H1 (cell line): ENCODE measurements at regions not wholly inside any gene's neighbourhood (a gene's known extent, or its start where the extent isn't known, plus 50 kb on each side); places are given as distances from the start of the nearest gene placed in this dataset.

Experiments used
- CTCF ChIA-PET: fragments of 300-600 bp; sonication (Branson Sonifier 250); formaldehyde crosslinking; loops from one replicate; lab custom pipeline; 2021; ENCODE audit not compliant: partially characterized antibody; lab: Charles Lee
- POLR2A ChIA-PET: fragments of 300-600 bp; sonication (Branson Sonifier 250); formaldehyde crosslinking; loops from one replicate; lab custom pipeline; 2021; ENCODE audit warnings: inconsistent platforms; ENCODE audit not compliant: partially characterized antibody; lab: Charles Lee
- DNase-seq, 2 experiments: peaks; one replicate each; pipeline versions ENCODE4 v3.0.0 to v3.0.0-alpha.2; 2010 to 2022; ENCODE audit warnings: low spot score in 2 of 2, low read depth in 1 of 2, mixed read lengths in 1 of 2
- FAIRE-seq: peaks from 2 replicates; lab custom pipeline; 2011; peaks lifted over from hg19 to GRCh38; lab: Jason Lieb, UNC
- H2AFZ ChIP-seq: 2 replicates; pipeline ENCODE4 v1.8.1; 2012; ENCODE audit warnings: low read length, inconsistent platforms
- H2AK5ac ChIP-seq: 2 replicates; pipeline ENCODE4 v1.6.1; 2013; ENCODE audit warnings: low read depth, low read length
- H2BK120ac ChIP-seq: replicated peaks from 2 replicates; pipeline ENCODE3; 2013; ENCODE audit warnings: low read depth, low read length, inconsistent platforms
- H2BK12ac ChIP-seq: 2 replicates; pipeline ENCODE4 v1.6.1; 2013; ENCODE audit warnings: low read depth, low read length
- H2BK15ac ChIP-seq: 2 replicates; pipeline ENCODE4 v1.6.1; 2013; ENCODE audit warnings: low read length
- H2BK20ac ChIP-seq: 2 replicates; pipeline ENCODE4 v1.6.1; 2013; ENCODE audit warnings: low read length
- H2BK5ac ChIP-seq: 2 replicates; pipeline ENCODE4 v1.6.1; 2013; ENCODE audit warnings: low read depth, low read length
- H3K14ac ChIP-seq: 2 replicates; pipeline ENCODE4 v1.6.1; 2013; ENCODE audit warnings: inconsistent platforms; ENCODE audit not compliant: insufficient read length
- H3K18ac ChIP-seq: 2 replicates; pipeline ENCODE4 v1.6.1; 2013; ENCODE audit warnings: low read length; ENCODE audit errors: extremely low read depth
- H3K23ac ChIP-seq: 2 replicates; pipeline ENCODE4 v1.6.1; 2013; ENCODE audit warnings: inconsistent platforms; ENCODE audit not compliant: insufficient read length
- H3K23me2 ChIP-seq: 2 replicates; pipeline ENCODE4 v1.6.1; 2013; ENCODE audit warnings: low read depth, low read length
- H3K27ac ChIP-seq: 2 replicates; pipeline ENCODE4 v1.6.1; 2011; ENCODE audit warnings: low read depth, low read length, inconsistent platforms
- H3K27me3 ChIP-seq, 4 experiments: replicated peaks in 1 of 4; 1 replicate in 1 of 4; 2 replicates in 3 of 4; pipeline versions ENCODE4 v1.6.1 to v1.8.1; 2011 to 2013; ENCODE audit warnings: low read length in 3 of 4, mild to moderate bottlenecking in 3 of 4, inconsistent platforms in 2 of 4, mixed read lengths in 2 of 4, moderate library complexity in 1 of 4; ENCODE audit not compliant: control insufficient read depth in 3 of 4, insufficient read depth in 3 of 4; ENCODE audit errors: extremely low read depth in 1 of 4
- H3K36me3 ChIP-seq, 4 experiments: 2 replicates each; pipeline versions ENCODE4 v1.6.1 to v1.8.1; 2011 to 2013; ENCODE audit warnings: mild to moderate bottlenecking in 4 of 4, low read length in 3 of 4, moderate library complexity in 2 of 4, control low read depth in 1 of 4, inconsistent platforms in 1 of 4; ENCODE audit not compliant: insufficient read depth in 4 of 4, control insufficient read depth in 2 of 4
- H3K4ac ChIP-seq: replicated peaks from 2 replicates; pipeline ENCODE3; 2013; ENCODE audit warnings: low read length, low read depth, mixed read lengths, inconsistent platforms; ENCODE audit not compliant: insufficient read length
- H3K4me1 ChIP-seq, 4 experiments: replicated peaks in 1 of 4; 1 replicate in 1 of 4; 2 replicates in 3 of 4; pipeline versions ENCODE4 v1.6.1 to v1.8.1; 2011 to 2013; ENCODE audit warnings: low read length in 3 of 4, inconsistent platforms in 2 of 4, mixed read lengths in 1 of 4; ENCODE audit not compliant: insufficient read depth in 4 of 4, control insufficient read depth in 3 of 4
- H3K4me2 ChIP-seq, 2 experiments: 2 replicates each; pipeline versions ENCODE4 v1.6.1 to v1.8.1; 2011 to 2013; ENCODE audit warnings: low read depth in 2 of 2, low read length in 2 of 2, control low read depth in 1 of 2, inconsistent platforms in 1 of 2, mild to moderate bottlenecking in 1 of 2; ENCODE audit not compliant: insufficient read depth in 1 of 2
- H3K4me3 ChIP-seq, 4 experiments: fragments of 200-600, 300-600 bp in 1 of 4; sonication (generic), shearing (Covaris generic), sonication (Bioruptor Twin) in 1 of 4; 2 replicates each; pipeline versions ENCODE4 v1.5.1 to v1.8.1; 2011 to 2016; ENCODE audit warnings: low read length in 4 of 4, low read depth in 3 of 4, control low read depth in 2 of 4, inconsistent platforms in 2 of 4, mild to moderate bottlenecking in 2 of 4, mixed read lengths in 1 of 4, moderate library complexity in 1 of 4; ENCODE audit not compliant: insufficient read depth in 2 of 4; ENCODE audit errors: extremely low read depth in 1 of 4
- H3K56ac ChIP-seq: replicated peaks from 2 replicates; pipeline ENCODE3; 2013; ENCODE audit warnings: low read depth, mild to moderate bottlenecking, mixed read lengths, low read length, inconsistent platforms; ENCODE audit not compliant: insufficient read length
- H3K79me1 ChIP-seq: 2 replicates; pipeline ENCODE4 v1.6.1; 2013; ENCODE audit warnings: low read depth, low read length, control low read depth
- H3K79me2 ChIP-seq, 2 experiments: 2 replicates each; pipeline versions ENCODE4 v1.6.1 to v1.8.1; 2012 to 2013; ENCODE audit warnings: low read length in 2 of 2, mild to moderate bottlenecking in 2 of 2, inconsistent platforms in 1 of 2; ENCODE audit not compliant: insufficient read depth in 2 of 2, control insufficient read depth in 1 of 2
- H3K9ac ChIP-seq, 4 experiments: replicated peaks in 1 of 4; 1 replicate in 1 of 4; 2 replicates in 3 of 4; pipeline versions ENCODE4 v1.6.1 to v1.8.1; 2011 to 2013; ENCODE audit warnings: low read depth in 3 of 4, low read length in 3 of 4, control low read depth in 2 of 4, mild to moderate bottlenecking in 2 of 4, moderate library complexity in 2 of 4, inconsistent platforms in 1 of 4; ENCODE audit errors: extremely low read depth in 1 of 4
- H3K9me3 ChIP-seq, 2 experiments: 2 replicates each; pipeline versions ENCODE4 v1.6.1 to v1.8.1; 2012 to 2013; ENCODE audit warnings: mild to moderate bottlenecking in 2 of 2, moderate library complexity in 2 of 2, control low read depth in 1 of 2, inconsistent platforms in 1 of 2, low read depth in 1 of 2, low read length in 1 of 2, mixed read lengths in 1 of 2; ENCODE audit not compliant: insufficient read depth in 2 of 2
- H4K20me1 ChIP-seq, 2 experiments: replicated peaks in 1 of 2; 2 replicates each; pipeline versions ENCODE3 to v1.8.1; 2011 to 2013; ENCODE audit warnings: inconsistent platforms in 2 of 2, low read length in 2 of 2, mild to moderate bottlenecking in 1 of 2; ENCODE audit not compliant: insufficient read depth in 2 of 2, control insufficient read depth in 1 of 2
- H4K5ac ChIP-seq: 2 replicates; pipeline ENCODE4 v1.6.1; 2013; ENCODE audit warnings: low read length, low read depth, mixed read lengths, inconsistent platforms; ENCODE audit not compliant: insufficient read length
- H4K8ac ChIP-seq: 2 replicates; pipeline ENCODE4 v1.8.0; 2013; ENCODE audit warnings: mild to moderate bottlenecking, moderate library complexity, low read length, inconsistent platforms; ENCODE audit not compliant: insufficient read depth; ENCODE audit errors: extremely low read depth
- H4K91ac ChIP-seq: replicated peaks from 2 replicates; pipeline ENCODE3; 2013; ENCODE audit warnings: low read length, mixed read lengths, inconsistent platforms; ENCODE audit not compliant: insufficient read length
- EP300 ChIP-seq, 2 experiments: IDR thresholded peaks; 1 replicate in 1 of 2; 2 replicates in 1 of 2; pipeline ENCODE4 v1.6.1; 2011 to 2012; ENCODE audit warnings: low read depth in 2 of 2, low read length in 2 of 2, mild to moderate bottlenecking in 2 of 2, borderline replicate concordance in 1 of 2, inconsistent platforms in 1 of 2, moderate library complexity in 1 of 2
- EZH2 ChIP-seq: fragments of 200-600 bp; sonication (generic); IDR thresholded peaks from 2 replicates; pipeline ENCODE4 v1.7.1; 2012; ENCODE audit warnings: low read depth, mild to moderate bottlenecking, moderate library complexity, low read length, inconsistent platforms; ENCODE audit not compliant: severe bottlenecking
- JUND ChIP-seq: IDR thresholded peaks from 2 replicates; pipeline ENCODE4 v1.6.1; 2011; ENCODE audit warnings: mild to moderate bottlenecking, improper control_type of control experiment, low read length
- KDM1A ChIP-seq: fragments of 200-600, 300-600 bp; sonication (generic); IDR thresholded peaks from 2 replicates; pipeline ENCODE4 v1.7.1; 2016; ENCODE audit warnings: mild to moderate bottlenecking, low read length, borderline replicate concordance
- POLR2A ChIP-seq, 2 experiments: IDR thresholded peaks; 1 replicate in 1 of 2; 2 replicates in 1 of 2; pipeline ENCODE4 v1.6.1; 2011; ENCODE audit warnings: low read depth in 2 of 2, low read length in 2 of 2, mild to moderate bottlenecking in 2 of 2; ENCODE audit errors: control extremely low read depth in 1 of 2
- POLR2AphosphoS5 ChIP-seq: IDR thresholded peaks from 2 replicates; pipeline ENCODE4 v1.6.1; 2011; ENCODE audit warnings: low read depth, low read length
- RBBP5 ChIP-seq: IDR thresholded peaks from 2 replicates; pipeline ENCODE4 v1.7.1; 2012; ENCODE audit warnings: low read depth, mild to moderate bottlenecking, inconsistent platforms, low read length, moderate library complexity, borderline replicate concordance
- SP1 ChIP-seq: IDR thresholded peaks from 2 replicates; pipeline ENCODE4 v1.6.1; 2011; ENCODE audit warnings: low read depth, low read length
- SUZ12 ChIP-seq: fragments of 200-600 bp; sonication (generic); IDR thresholded peaks from 2 replicates; pipeline ENCODE4 v1.6.1; 2012; ENCODE audit warnings: mild to moderate bottlenecking, inconsistent platforms, low read length, moderate library complexity, mixed read lengths
- ZNF274 ChIP-seq: IDR thresholded peaks from 2 replicates; pipeline ENCODE4 v1.7.0; 2012; ENCODE audit warnings: low read length, borderline replicate concordance; ENCODE audit errors: extremely low read depth
- WGBS, 2 experiments: shearing (Covaris generic) in 1 of 2; methylation state at CpG; one replicate each; pipeline versions ENCODE4 v1.1.6 to v1.1.7; 2013 to 2015; ENCODE audit warnings: low lambda C conversion rate in 2 of 2, mixed read lengths in 2 of 2, inconsistent platforms in 1 of 2, low coverage in 1 of 2, missing lambda C conversion rate in 1 of 2; ENCODE audit not compliant: insufficient replicate concordance in 2 of 2, insufficient coverage in 1 of 2, insufficient read length in 1 of 2; ENCODE audit errors: extremely low coverage in 1 of 2, missing lambda C conversion rate in 1 of 2; 5-methylcytosine and 5-hydroxymethylcytosine counted together
- TF ChIP-seq, protein P1 (sequence below): IDR thresholded peaks from 2 replicates; pipeline ENCODE4 v1.6.1; 2012; ENCODE audit warnings: inconsistent platforms
- TF ChIP-seq, protein P2 (sequence below): IDR thresholded peaks from 2 replicates; pipeline ENCODE4 v1.6.1; 2011; ENCODE audit warnings: low read depth, mild to moderate bottlenecking, low read length; ENCODE audit not compliant: insufficient read depth

DNA sequence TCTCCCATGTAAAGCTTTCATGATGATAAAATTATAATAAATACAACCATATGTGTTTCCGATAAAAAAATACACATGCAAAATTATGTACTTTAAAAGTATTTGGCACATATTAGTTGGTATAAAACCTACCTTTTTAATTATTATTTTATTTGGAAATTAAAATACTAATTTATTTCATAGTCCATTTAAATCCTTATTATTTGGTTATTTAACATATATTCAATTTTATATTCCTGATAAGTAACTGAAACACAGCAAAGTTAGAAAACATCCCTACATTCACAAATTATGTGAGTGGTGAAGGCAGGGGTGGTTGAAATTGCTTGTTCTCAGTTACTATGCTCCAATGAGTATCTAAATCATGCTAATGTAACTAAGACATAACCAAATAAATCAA lies 920.5 kb downstream of the SLITRK1 start:
- H4K5ac ChIP-seq: no peak overlapping the region
- CTCF ChIA-PET: no interaction called here
- no peaks in the 10 kb centered on the region for H3K9me3 ChIP-seq
- H3K4me2 ChIP-seq: no peak overlapping the region
- H3K27me3 ChIP-seq: no peaks in the 10 kb centered on the region
- no peaks in the 10 kb centered on the region for H3K4me1 ChIP-seq
- no peak overlapping the region for H3K27ac ChIP-seq
- H4K8ac ChIP-seq: no peak overlapping the region
- H3K23ac ChIP-seq: no peak overlapping the region
- H3K56ac ChIP-seq: no peak overlapping the region
- no peak overlapping the region for H3K18ac ChIP-seq
- no peaks in the 10 kb centered on the region for H3K23me2 ChIP-seq
- no peak for DNase-seq
- no peak overlapping the region for H2BK20ac ChIP-seq
- H3K14ac ChIP-seq: no peak overlapping the region
- POLR2A ChIA-PET: no interaction called here
- H2BK120ac ChIP-seq: no peak overlapping the region
- WGBS, 2 experiments: 100% methylated on average over 1 of the region's 1 CpG; no CpG with 5 or more reads in 1 of the 2 experiments
- TF ChIP-seq EZH2: no peak
- no peak for TF ChIP-seq EP300 (IDR thresholded peaks at IDR 0.05; ENCODE audit: borderline replicate concordance in 1 of 2, low read depth in 2 of 2, low read length in 2 of 2)
- no peak for TF ChIP-seq SUZ12
- TF ChIP-seq, protein P1, sequence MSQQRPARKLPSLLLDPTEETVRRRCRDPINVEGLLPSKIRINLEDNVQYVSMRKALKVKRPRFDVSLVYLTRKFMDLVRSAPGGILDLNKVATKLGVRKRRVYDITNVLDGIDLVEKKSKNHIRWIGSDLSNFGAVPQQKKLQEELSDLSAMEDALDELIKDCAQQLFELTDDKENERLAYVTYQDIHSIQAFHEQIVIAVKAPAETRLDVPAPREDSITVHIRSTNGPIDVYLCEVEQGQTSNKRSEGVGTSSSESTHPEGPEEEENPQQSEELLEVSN: no peak
- TF ChIP-seq ZNF274: no peak
- no peak for TF ChIP-seq POLR2AphosphoS5
- TF ChIP-seq SP1: no peak
- TF ChIP-seq KDM1A: no peak
- TF ChIP-seq, protein P2, sequence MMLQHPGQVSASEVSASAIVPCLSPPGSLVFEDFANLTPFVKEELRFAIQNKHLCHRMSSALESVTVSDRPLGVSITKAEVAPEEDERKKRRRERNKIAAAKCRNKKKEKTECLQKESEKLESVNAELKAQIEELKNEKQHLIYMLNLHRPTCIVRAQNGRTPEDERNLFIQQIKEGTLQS: no peak
- no peak for TF ChIP-seq POLR2A (IDR thresholded peaks at IDR 0.05; ENCODE audit: control extremely low read depth in 1 of 2, low read depth in 2 of 2, low read length in 2 of 2)
- no peak for TF ChIP-seq JUND
- TF ChIP-seq RBBP5: no peak
- TF ChIP-seq, all 59 proteins: peak for 0
- Histone ChIP-seq H3K79me1 (no peaks in the 10 kb centered on the region), H4K20me1 (no peaks in the 10 kb centered on the region), H2BK15ac (no peak overlapping the region), H3K4me3 (no peak overlapping the region), H3K9ac (no peak overlapping the region), H4K91ac (no peak overlapping the region), H3K79me2 (no peaks in the 10 kb centered on the region), H2AFZ (no peak overlapping the region), H2BK5ac (no peak overlapping the region), H3K36me3 (no peaks in the 10 kb centered on the region), H3K4ac (no peak overlapping the region), H2BK12ac (no peak overlapping the region), H2AK5ac (no peak overlapping the region)
- FAIRE-seq: no peak
